ENCODE measurements at regions not wholly inside any gene's neighbourhood (a gene's known extent, or its start where the extent isn't known, plus 50 kb on each side); places are given as distances from the start of the nearest gene placed in this dataset.

GRCh38 chr4:173960398-173960797, 323.1 kb downstream of the FBXO8 start:
- TF ChIP-seq CTCF (IDR thresholded peaks at IDR 0.05) (no peak), POLR2A (IDR thresholded peaks at IDR 0.05) (no peak)
